SIG-M5 treated with dmso at 0.1 percent for 504 hours (cell line): ENCODE measurements at regions not wholly inside any gene's neighbourhood (a gene's known extent, or its start where the extent isn't known, plus 50 kb on each side); places are given as distances from the start of the nearest gene placed in this dataset.
A peak's percentile ranks its signal among the peaks of the same experiment; 100 is the strongest.
"Not testable (repeated sequence)": the region's sequence is repeated elsewhere in the genome, so short reads cannot be mapped to it uniquely, and the experiment has no call there.

Experiments
- DNase-seq: peaks from one replicate; lab custom pipeline; 2025; ENCODE audit not compliant: unreplicated experiment; lab: John Stamatoyannopoulos, UW

DNA sequence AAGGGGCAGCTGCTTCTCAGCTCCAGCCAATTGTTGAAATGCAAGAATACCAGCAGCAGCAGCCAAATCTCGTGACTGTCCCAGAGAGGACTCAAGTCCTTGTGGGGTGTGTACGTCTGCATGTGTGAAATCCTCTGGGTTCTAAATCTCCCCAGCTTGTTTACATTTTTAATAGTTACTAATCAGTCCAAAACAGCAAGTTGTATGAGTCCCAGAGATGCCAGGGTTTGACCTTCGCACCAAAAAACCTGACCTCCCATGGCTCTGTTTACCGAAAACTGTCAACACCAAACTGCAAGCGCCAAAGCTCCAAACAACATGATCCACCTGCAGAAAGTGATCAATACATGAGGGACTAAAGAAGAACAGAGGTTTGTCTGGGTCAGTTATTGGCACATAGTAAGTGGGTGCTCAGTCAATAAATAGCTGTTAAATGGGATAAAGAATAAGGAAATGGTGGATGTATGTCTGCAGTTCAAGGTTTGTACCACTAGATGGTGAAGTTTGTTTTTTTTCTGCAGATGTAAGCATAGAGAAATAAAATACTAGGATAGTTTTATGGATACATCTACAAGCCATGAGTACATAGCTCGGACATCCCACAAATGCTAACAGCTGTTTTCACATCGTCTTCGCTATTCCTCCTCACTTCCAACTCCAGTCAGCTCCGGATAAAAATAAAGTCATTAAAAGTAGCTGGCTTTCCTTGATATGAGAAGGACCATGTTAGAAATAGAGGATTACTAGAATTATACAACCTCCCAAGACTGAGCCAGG is 85.3 kb upstream of the ADRB2 start:
- peak; percentile 85 for DNase-seq

GRCh38 chr5:148741766-148742165 is 84.6 kb upstream of the ADRB2 start:
- DNase-seq = not testable (repeated sequence)

- DNase-seq = peak; percentile 26
These were observed 82.0 kb upstream of the ADRB2 start for GRCh38 chr5:148744380-148744779.

DNA sequence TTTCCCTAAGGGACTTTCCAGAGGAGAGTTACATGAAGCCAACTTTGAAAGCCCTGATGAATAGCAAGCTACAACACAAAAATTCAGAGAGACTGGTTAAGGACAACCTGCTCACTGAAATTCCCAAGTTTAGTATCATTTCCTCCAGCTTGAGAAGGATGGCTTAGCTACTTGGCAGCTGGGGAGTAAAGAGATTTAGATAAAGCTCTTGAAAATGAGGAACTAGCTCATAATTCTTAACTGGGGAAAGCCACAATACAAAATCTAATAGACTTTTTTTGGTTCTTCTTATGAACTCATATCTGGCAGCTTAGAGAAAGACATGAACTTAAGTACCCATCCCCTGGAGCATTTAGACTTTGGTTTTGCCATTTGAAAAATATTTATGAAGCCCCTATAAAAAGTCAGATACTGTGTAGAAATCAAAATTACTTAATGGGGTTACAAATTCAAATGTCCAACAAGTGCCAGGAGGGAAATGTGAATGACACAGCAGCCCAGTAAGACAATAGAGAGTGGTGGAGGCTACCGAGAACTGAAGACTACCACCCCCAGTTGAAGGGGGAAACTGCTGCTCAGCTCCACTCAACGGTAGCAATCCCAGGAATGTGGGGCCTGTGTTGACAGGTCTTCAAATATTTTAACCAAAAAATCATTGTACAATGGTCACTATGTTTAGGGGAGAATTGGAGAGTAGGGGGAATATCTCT is 79.4 kb upstream of the ADRB2 start:
- peak; percentile 80 for DNase-seq

GRCh38 chr5:148747536-148747906 is 78.9 kb upstream of the ADRB2 start:
- no peak for DNase-seq

- peak; percentile 92 for DNase-seq
These were observed 77.6 kb upstream of the ADRB2 start for GRCh38 chr5:148748702-148749392.

DNA sequence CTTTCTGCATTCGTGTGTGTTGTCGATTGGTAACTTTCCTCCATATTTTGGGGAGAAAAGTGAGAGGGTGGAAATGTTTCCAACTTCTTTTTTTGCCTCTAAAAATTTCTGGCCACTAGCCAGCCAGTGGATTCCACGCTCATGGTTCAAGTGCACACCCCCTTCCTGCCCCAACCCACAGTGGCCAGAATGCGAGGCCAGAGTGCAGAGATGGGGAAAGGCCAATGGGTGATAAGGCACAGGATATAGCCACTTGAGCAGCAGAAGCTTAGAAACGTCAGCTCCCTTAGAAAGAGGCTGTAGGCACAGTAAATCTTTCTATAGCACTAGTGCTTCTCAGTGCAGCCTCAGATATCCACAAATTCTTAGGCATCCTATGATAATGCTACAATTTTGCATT is 75.8 kb upstream of the ADRB2 start:
- DNase-seq = no peak

DNA sequence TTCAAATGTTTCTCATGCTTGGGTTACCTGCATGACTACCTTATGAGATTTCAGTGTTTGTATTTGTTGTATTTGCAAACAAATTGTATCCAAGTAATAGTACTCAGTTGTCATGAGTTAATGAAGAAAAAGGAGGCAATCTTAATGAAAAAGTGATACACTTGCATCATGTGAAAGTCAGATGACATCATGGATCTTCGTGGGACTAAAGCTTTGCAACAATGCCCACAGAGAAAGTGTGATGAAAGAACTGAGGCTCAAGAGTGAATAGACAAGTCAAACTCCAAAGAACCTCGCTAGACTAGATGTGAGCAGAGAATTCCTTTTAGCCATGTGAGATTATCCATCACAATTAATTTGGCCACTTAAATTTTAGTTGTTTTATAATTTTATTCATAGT is 75.4 kb upstream of the ADRB2 start:
- peak; percentile 30 for DNase-seq

DNA sequence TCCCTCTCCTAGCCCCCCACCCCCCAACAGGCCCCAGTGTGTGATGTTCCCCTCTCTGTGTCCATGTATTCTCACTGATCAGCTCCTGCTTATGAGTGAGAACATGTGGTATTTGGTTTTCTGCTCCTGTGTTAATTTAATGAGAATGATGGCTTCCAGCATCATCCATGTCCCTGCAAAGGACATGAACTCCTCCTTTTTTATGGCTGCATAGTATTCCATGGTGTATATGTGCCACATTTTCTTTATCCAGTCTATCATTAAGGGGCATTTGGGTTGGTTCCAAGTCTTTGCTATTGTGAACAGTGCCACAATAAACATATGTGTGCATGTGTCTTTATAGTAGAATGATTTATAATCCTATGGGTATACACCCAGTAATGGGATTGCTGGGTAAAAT is 74.0 kb upstream of the ADRB2 start:
- DNase-seq = not testable (repeated sequence)

DNA sequence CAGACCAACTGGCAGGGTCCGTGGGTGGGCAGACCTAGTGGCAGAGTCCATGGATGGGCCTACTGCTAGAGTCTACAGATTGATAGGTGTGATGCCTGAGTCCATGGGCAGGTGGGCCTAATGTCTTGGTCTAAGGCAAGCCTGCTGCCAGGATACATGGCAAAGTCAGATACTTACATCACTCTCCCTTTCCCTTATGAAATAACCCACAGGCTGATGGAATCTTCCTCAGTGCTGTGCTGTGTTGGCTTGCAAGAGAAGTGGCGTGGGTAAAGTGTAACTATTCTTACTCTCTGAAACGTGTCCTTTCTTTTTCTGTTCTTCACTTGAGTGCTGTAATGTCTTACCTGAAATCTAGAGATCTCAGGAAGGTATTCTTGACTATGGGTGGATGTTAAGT is 67.3 kb upstream of the ADRB2 start:
- peak; percentile 41 for DNase-seq

DNA sequence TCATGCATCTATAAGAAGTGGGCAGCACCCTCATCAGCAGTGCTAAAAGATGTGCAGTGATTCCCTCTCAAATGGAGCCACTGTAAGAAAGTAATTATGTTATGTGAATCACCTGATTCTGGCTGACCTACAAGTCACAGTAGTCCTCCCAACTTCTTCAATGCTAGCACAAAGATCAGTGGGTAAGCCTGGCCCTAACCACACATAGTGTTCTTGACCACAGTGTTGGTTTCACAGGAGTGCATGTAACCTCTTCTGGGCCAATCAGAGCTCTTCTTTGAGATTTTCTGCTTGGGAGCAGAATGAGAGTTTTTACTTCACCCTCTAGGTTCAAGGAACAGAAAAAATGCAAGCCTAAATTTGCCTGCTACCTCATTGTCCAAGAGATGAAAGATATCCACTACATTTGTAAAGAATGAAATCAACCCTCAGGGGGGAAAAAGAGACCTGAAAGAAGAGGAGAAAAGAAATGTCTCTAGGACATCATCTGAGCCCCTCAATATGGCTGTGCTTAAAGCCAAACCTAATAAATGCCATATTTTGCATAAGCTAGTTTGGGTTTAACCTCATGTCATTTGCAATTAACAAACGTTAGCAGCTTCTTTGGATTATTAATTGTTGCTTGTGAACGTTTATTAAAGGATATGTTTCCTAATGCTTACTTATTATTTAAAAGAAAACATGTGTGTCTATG is 65.3 kb upstream of the ADRB2 start:
- peak; percentile 10 for DNase-seq

- no peak for DNase-seq
These were observed 62.4 kb upstream of the ADRB2 start for GRCh38 chr5:148763996-148764395.

DNA sequence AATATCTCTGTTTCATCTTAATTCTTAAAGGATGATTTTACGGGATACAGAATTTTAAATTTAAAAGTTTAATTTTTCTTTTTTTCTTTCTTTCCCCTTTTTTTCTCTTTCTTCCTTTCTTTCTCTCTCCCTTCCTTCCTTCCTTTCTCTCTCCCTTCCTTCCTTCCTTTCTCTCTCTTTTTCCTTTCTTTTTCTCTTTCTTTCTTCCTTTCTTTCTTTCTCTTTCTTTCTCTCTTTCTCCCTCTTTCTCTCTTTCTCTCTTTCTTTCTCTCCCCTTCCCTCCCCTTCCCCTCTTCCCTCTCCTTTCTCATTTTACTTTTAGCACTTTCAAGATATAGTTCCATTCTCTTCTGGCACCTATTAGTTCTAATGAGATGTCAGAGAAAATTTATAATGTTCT is 61.4 kb upstream of the ADRB2 start:
- no peak for DNase-seq

- DNase-seq = peak; percentile 81
These were observed 57.5 kb upstream of the ADRB2 start for GRCh38 chr5:148768806-148769415.

DNA sequence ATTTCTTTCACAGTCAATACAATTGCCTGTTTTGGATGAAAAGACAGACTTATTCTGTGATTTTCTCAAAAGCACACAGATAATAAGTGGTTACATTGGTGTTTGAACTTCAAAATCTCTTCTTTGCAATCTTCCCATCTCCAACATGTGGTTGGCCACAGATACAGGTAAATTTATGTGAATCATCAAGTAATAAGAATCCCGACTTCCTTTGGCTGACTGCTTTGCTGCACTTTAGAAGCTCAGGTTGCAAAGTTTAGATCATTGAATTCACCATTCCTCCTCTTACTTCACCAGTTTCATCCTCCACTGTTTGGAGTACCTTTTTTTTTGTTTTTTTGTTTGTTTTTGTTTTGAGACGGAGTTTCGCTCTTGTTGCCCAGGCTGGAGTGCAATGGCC is 56.5 kb upstream of the ADRB2 start:
- no peak for DNase-seq

GRCh38 chr5:148774313-148774712 is 52.1 kb upstream of the ADRB2 start:
- DNase-seq = no peak

DNA sequence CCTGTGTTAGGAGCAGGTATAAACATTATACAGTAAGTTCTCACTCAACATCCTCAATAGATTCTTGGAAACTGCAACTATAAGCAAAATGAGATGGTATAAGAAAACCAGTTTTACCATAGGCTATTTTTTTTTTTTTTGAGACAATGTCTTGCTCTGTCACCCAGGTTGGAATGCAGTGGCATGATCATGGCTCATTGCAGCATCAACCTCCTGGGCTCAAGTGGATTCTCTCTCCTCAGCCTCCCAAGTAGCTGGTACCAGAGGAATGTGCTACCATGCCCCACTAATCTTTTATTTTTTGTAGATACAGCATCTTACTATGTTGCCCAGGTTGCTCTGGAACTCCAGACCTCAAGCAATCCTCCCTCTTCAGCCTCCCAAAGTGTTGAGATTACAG is 50.1 kb upstream of the ADRB2 start:
- DNase-seq = no peak
